ENCODE measurements at regions not wholly inside any gene's neighbourhood (a gene's known extent, or its start where the extent isn't known, plus 50 kb on each side); places are given as distances from the start of the nearest gene placed in this dataset.

GRCh38 chr4:148737061-148737770 lies 295.0 kb upstream of the NR3C2 start:
- no peaks in the 10 kb centered on the region for H3K36me3 ChIP-seq (replicated peaks in 1 of 2; ENCODE audit: control extremely low read depth in 1 of 2, control insufficient read depth in 1 of 2, extremely low read depth in 1 of 2, insufficient read depth in 2 of 2, low read length in 1 of 2)
- intact Hi-C loops (cut with micrococcal nuclease) = no loop called here
- WGBS (ENCODE audit: insufficient coverage) = no CpG with 5 or more reads among the region's 2 CpGs

More at GRCh38 chr4:148737061-148737770, 295.0 kb upstream of the NR3C2 start:
- no peak overlapping the region for H3K4me3 ChIP-seq (ENCODE audit: control extremely low read depth in 1 of 5, extremely low read depth in 1 of 5, insufficient read depth in 1 of 5, low read depth in 2 of 5, low read length in 4 of 5)
- H3K4me1 Mint-ChIP-seq = no peaks in the 10 kb centered on the region
- H3K4me2 ChIP-seq (replicated peaks; ENCODE audit: low read depth, low read length, poor library complexity, severe bottlenecking) = no peak overlapping the region
- no peak overlapping the region for H3K9ac ChIP-seq (ENCODE audit: low read length)
- peaks cover 0 to 4% (median 0%) of the 10 kb centered on the region in 3 donors for H3K9me3 ChIP-seq (ENCODE audit: control extremely low read depth in 1 of 3, control insufficient read depth in 2 of 3, insufficient read depth in 1 of 3, low read length in 2 of 3)
- H4K20me1 ChIP-seq (ENCODE audit: control insufficient read depth, insufficient read depth, low read length, poor library complexity, severe bottlenecking) = no peaks in the 10 kb centered on the region
- no peak overlapping the region for H3K4me3 Mint-ChIP-seq
- H3K4me1 ChIP-seq (ENCODE audit: control insufficient read depth in 2 of 2, insufficient read depth in 2 of 2, low read length in 2 of 2) = no peaks in the 10 kb centered on the region
- H3K9me3 Mint-ChIP-seq (ENCODE audit: insufficient read depth) = no peaks in the 10 kb centered on the region
- H3K79me2 ChIP-seq (ENCODE audit: control insufficient read depth, insufficient read depth, low read length) = no peaks in the 10 kb centered on the region
- no peaks in the 10 kb centered on the region for H3K27me3 Mint-ChIP-seq
- DNase-seq (no peak), ATAC-seq (ENCODE audit: low read depth) (no peak)
- TF ChIP-seq EZH2 (IDR thresholded peaks at IDR 0.05; ENCODE audit: borderline replicate concordance, insufficient read depth, low read depth, low read length, poor library complexity, severe bottlenecking) (no peak), CTCF (IDR thresholded peaks at IDR 0.05) (no peak)
- no peaks in the 10 kb centered on the region for H3K27me3 ChIP-seq (replicated peaks in 1 of 4; ENCODE audit: control extremely low read depth in 1 of 4, control insufficient read depth in 3 of 4, insufficient read depth in 4 of 4, low read length in 3 of 4)
- ChIA-PET CTCF (no interaction called here), POLR2A (no interaction called here)
- no peak overlapping the region for H3K27ac ChIP-seq (ENCODE audit: low read length in 2 of 2)
- no peak overlapping the region for H3K27ac Mint-ChIP-seq
- H2AFZ ChIP-seq (ENCODE audit: insufficient read depth, low read depth, low read length, poor library complexity, severe bottlenecking) = no peak overlapping the region

Data from B cell (primary cell).